MM.1S (cell line): ENCODE measurements at regions not wholly inside any gene's neighbourhood (a gene's known extent, or its start where the extent isn't known, plus 50 kb on each side); places are given as distances from the start of the nearest gene placed in this dataset.

Experiments
- EZH2 ChIP-seq: fragments of 300-600 bp; sonication (generic); optimal IDR thresholded peaks from 2 replicates; pipeline ENCODE3; 2017; ENCODE audit warnings: low read depth, mild to moderate bottlenecking, antibody characterized with exemption, low read length, mixed read lengths
- TF ChIP-seq, protein P1 (sequence below): fragments of 300-600 bp; sonication (generic); IDR thresholded peaks from 2 replicates; pipeline ENCODE4 v1.5.1; 2016; ENCODE audit warnings: antibody characterized with exemption, low read length, mixed read lengths

DNA sequence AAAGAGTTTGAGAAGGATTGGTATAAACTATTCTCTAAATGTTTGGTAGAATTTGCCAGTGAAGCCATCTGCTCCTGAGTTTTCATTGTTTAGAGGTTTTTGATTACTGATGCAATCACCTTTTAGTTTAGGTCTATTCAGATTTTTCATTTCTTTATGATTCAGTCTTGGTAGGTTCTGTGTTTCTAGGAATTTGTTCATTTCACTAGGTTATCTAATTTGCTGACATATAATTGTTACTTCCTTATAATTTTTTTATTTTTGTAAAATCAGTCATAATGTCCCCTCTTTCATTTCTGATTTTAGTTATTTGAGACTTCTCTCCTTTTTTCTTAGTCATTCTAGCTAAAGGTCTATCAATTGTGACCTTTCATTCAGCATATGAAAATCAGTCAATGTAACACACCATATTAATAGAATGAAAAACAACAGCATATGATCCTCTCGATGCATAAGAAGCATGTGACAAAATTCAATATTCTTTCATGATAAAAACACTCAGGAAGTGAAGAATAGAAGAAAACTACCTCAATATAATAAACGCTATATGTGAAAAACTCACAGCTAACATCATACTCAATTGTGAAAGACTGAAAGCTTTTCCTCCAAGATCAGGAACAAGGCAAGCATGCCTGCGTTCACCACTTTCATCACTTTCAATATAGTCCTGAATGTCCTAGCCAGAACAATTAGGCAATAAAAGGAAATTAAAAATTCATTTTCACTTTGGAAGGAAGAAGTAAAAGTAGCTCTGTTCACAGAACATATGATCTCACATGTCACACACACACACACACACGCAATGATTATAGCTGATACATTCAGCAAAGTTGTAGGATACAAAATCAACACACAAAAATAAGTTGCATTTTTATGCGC is 149.1 kb downstream of the COG6 start:
- TF ChIP-seq, protein P1, sequence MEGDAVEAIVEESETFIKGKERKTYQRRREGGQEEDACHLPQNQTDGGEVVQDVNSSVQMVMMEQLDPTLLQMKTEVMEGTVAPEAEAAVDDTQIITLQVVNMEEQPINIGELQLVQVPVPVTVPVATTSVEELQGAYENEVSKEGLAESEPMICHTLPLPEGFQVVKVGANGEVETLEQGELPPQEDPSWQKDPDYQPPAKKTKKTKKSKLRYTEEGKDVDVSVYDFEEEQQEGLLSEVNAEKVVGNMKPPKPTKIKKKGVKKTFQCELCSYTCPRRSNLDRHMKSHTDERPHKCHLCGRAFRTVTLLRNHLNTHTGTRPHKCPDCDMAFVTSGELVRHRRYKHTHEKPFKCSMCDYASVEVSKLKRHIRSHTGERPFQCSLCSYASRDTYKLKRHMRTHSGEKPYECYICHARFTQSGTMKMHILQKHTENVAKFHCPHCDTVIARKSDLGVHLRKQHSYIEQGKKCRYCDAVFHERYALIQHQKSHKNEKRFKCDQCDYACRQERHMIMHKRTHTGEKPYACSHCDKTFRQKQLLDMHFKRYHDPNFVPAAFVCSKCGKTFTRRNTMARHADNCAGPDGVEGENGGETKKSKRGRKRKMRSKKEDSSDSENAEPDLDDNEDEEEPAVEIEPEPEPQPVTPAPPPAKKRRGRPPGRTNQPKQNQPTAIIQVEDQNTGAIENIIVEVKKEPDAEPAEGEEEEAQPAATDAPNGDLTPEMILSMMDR, result no peak
- no peak for TF ChIP-seq EZH2
